ENCODE measurements at regions not wholly inside any gene's neighbourhood (a gene's known extent, or its start where the extent isn't known, plus 50 kb on each side); places are given as distances from the start of the nearest gene placed in this dataset.

DNA sequence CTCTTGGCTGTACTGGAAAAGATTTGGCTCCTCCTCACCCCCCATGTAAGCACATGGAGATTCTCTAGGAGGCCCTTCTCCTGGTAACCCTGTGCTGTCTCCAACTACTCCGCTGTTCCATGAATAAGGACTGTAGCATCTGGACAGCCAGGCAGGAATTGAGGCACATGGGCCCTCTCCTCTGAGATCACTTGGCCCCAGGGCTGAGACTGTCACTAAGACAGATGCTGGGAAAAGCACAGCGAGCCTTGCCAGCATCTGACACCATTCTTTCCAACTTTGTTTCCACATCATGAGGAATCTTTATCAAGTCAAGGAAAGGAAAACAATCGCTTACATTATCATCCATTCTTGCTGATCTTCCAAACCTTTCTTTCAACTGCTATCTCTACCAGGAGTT is 222.6 kb upstream of the INTU start:
- no peak overlapping the region for H3K27ac ChIP-seq (ENCODE audit: insufficient read depth in 1 of 2, low read depth in 1 of 2, low read length in 2 of 2, poor library complexity in 1 of 2, severe bottlenecking in 2 of 2)
- peaks cover 0 to 10% (median 0%) of the 10 kb centered on the region in 5 experiments for H3K9me3 ChIP-seq (ENCODE audit: control extremely low read depth in 1 of 5, control insufficient read depth in 4 of 5, insufficient read depth in 2 of 5, low read depth in 1 of 5, low read length in 4 of 5)
- CTCF ChIA-PET, result interaction anchor here (1.5 kb wide), 1 partner anchor 9 kb away, joined by 3 read pairs; no protein-coding TSS in a partner anchor
- no peak for DNase-seq
- POLR2A ChIA-PET, result interaction anchor here (0.7 kb wide), 1 partner anchor 1787 kb away, joined by 3 read pairs; no protein-coding TSS in a partner anchor
- 100% methylated on average over 2 of the region's 3 CpGs for WGBS (ENCODE audit: insufficient coverage)
- no peaks in the 10 kb centered on the region for H3K4me1 ChIP-seq (ENCODE audit: control extremely low read depth in 1 of 4, control insufficient read depth in 4 of 4, insufficient read depth in 4 of 4, low read length in 3 of 4)
- no peaks in the 10 kb centered on the region for H3K27me3 ChIP-seq (replicated peaks in 2 of 5; ENCODE audit: control insufficient read depth in 4 of 5, insufficient read depth in 5 of 5, low read length in 4 of 5)
- no peak overlapping the region for H3K4me3 ChIP-seq (ENCODE audit: control insufficient read depth in 1 of 7, extremely low read depth in 1 of 7, insufficient read depth in 4 of 7, low read depth in 2 of 7, low read length in 6 of 7)
- no peaks in the 10 kb centered on the region for H3K36me3 ChIP-seq (ENCODE audit: control insufficient read depth in 4 of 4, insufficient read depth in 4 of 4, low read length in 3 of 4)

DNA sequence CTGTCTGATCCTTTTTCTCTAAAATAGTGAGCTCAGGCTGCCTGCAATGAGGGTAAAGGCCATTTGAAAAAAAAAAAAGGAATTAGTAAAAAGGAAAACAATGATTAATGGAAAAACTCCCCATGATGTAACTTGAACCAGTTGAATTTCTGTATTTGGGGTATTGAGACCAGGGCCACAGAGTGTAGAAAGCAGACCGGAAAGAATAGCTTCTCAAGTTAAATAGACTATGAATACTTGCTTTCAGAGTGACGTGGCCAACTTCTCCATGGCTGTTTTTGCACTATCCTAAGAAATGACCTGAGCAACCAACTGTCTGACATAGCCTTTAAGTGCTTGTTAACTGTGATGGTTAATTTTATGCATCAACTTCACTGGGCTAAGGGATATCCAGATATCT is 222.1 kb upstream of the INTU start:
- no peak overlapping the region for H3K4me3 ChIP-seq (ENCODE audit: control insufficient read depth in 1 of 7, extremely low read depth in 1 of 7, insufficient read depth in 4 of 7, low read depth in 2 of 7, low read length in 6 of 7)
- DNase-seq, result no peak
- no peak overlapping the region for H3K27ac ChIP-seq (ENCODE audit: insufficient read depth in 1 of 2, low read depth in 1 of 2, low read length in 2 of 2, poor library complexity in 1 of 2, severe bottlenecking in 2 of 2)
- 67% methylated on average over 2 of the region's 2 CpGs for WGBS (ENCODE audit: insufficient coverage)
- ChIA-PET CTCF (interaction anchor here (1.5 kb wide), 1 partner anchor 10 kb away, joined by 3 read pairs; no protein-coding TSS in a partner anchor), POLR2A (interaction anchor here (0.7 kb wide), 1 partner anchor 1787 kb away, joined by 3 read pairs; no protein-coding TSS in a partner anchor)
- peaks cover 0 to 10% (median 0%) of the 10 kb centered on the region in 5 experiments for H3K9me3 ChIP-seq (ENCODE audit: control extremely low read depth in 1 of 5, control insufficient read depth in 4 of 5, insufficient read depth in 2 of 5, low read depth in 1 of 5, low read length in 4 of 5)
- H3K4me1 ChIP-seq (ENCODE audit: control extremely low read depth in 1 of 4, control insufficient read depth in 4 of 4, insufficient read depth in 4 of 4, low read length in 3 of 4), result no peaks in the 10 kb centered on the region
- no peaks in the 10 kb centered on the region for H3K36me3 ChIP-seq (ENCODE audit: control insufficient read depth in 4 of 4, insufficient read depth in 4 of 4, low read length in 3 of 4)
- no peaks in the 10 kb centered on the region for H3K27me3 ChIP-seq (replicated peaks in 2 of 5; ENCODE audit: control insufficient read depth in 4 of 5, insufficient read depth in 5 of 5, low read length in 4 of 5)

- ChIA-PET POLR2A (no interaction called here), CTCF (interaction anchor here (2.2 kb wide), 1 partner anchor 14 kb away, joined by 5 read pairs; no protein-coding TSS in a partner anchor)
- no peak overlapping the region for H3K4me3 ChIP-seq (ENCODE audit: control insufficient read depth in 1 of 7, extremely low read depth in 1 of 7, insufficient read depth in 4 of 7, low read depth in 2 of 7, low read length in 6 of 7)
- no peaks in the 10 kb centered on the region for H3K36me3 ChIP-seq (ENCODE audit: control insufficient read depth in 4 of 4, insufficient read depth in 4 of 4, low read length in 3 of 4)
- no peaks in the 10 kb centered on the region for H3K27me3 ChIP-seq (replicated peaks in 2 of 5; ENCODE audit: control insufficient read depth in 4 of 5, insufficient read depth in 5 of 5, low read length in 4 of 5)
- no peak overlapping the region for H3K27ac ChIP-seq (ENCODE audit: insufficient read depth in 1 of 2, low read depth in 1 of 2, low read length in 2 of 2, poor library complexity in 1 of 2, severe bottlenecking in 2 of 2)
- H3K4me1 ChIP-seq (ENCODE audit: control extremely low read depth in 1 of 4, control insufficient read depth in 4 of 4, insufficient read depth in 4 of 4, low read length in 3 of 4), result no peaks in the 10 kb centered on the region
- no peak for DNase-seq
- no CpG with 5 or more reads among the region's 2 CpGs for WGBS (ENCODE audit: insufficient coverage)
- H3K9me3 ChIP-seq (ENCODE audit: control extremely low read depth in 1 of 5, control insufficient read depth in 4 of 5, insufficient read depth in 2 of 5, low read depth in 1 of 5, low read length in 4 of 5), result no peaks in the 10 kb centered on the region
Measured at GRCh38 chr4:127414951-127415606, 217.7 kb upstream of the INTU start.

DNA sequence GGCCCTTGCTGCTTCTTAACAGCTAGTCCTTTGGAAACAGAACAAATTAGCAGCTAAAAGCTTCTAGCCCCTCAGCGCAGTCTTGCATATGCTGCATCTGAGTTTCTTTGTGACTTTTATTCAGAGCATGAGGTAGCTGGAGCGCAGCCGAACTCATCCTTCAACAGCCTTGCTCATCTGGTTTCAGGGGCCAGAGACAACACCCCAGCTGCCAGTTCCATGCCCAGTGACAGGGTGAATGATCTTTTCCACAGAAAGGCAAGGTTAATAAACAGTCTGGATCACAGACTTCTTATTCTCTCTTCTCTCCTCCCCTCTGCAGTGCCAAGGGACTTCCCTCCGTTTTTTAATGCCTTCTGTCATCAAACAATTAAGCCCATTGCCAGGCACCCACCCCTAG is 216.6 kb upstream of the INTU start:
- H3K27me3 ChIP-seq (replicated peaks in 2 of 5; ENCODE audit: control insufficient read depth in 4 of 5, insufficient read depth in 5 of 5, low read length in 4 of 5), result no peaks in the 10 kb centered on the region
- DNase-seq, result no peak
- no peaks in the 10 kb centered on the region for H3K4me1 ChIP-seq (ENCODE audit: control extremely low read depth in 1 of 4, control insufficient read depth in 4 of 4, insufficient read depth in 4 of 4, low read length in 3 of 4)
- CTCF ChIA-PET, result interaction anchor here (2.2 kb wide), 1 partner anchor 15 kb away, joined by 5 read pairs; no protein-coding TSS in a partner anchor
- H3K36me3 ChIP-seq (ENCODE audit: control insufficient read depth in 4 of 4, insufficient read depth in 4 of 4, low read length in 3 of 4), result no peaks in the 10 kb centered on the region
- POLR2A ChIA-PET, result no interaction called here
- 95% methylated on average over 4 of the region's 4 CpGs for WGBS (ENCODE audit: insufficient coverage)
- H3K27ac ChIP-seq (ENCODE audit: insufficient read depth in 1 of 2, low read depth in 1 of 2, low read length in 2 of 2, poor library complexity in 1 of 2, severe bottlenecking in 2 of 2), result no peak overlapping the region
- H3K4me3 ChIP-seq (ENCODE audit: control insufficient read depth in 1 of 7, extremely low read depth in 1 of 7, insufficient read depth in 4 of 7, low read depth in 2 of 7, low read length in 6 of 7), result no peak overlapping the region
- H3K9me3 ChIP-seq (ENCODE audit: control extremely low read depth in 1 of 5, control insufficient read depth in 4 of 5, insufficient read depth in 2 of 5, low read depth in 1 of 5, low read length in 4 of 5), result no peaks in the 10 kb centered on the region

GRCh38 chr4:127417885-127418535 is 214.7 kb upstream of the INTU start:
- no peak for DNase-seq
- H3K9me3 ChIP-seq (ENCODE audit: control extremely low read depth in 1 of 5, control insufficient read depth in 4 of 5, insufficient read depth in 2 of 5, low read depth in 1 of 5, low read length in 4 of 5), result no peaks in the 10 kb centered on the region
- no peaks in the 10 kb centered on the region for H3K27me3 ChIP-seq (replicated peaks in 2 of 5; ENCODE audit: control insufficient read depth in 4 of 5, insufficient read depth in 5 of 5, low read length in 4 of 5)
- no peak overlapping the region for H3K4me3 ChIP-seq (ENCODE audit: control insufficient read depth in 1 of 7, extremely low read depth in 1 of 7, insufficient read depth in 4 of 7, low read depth in 2 of 7, low read length in 6 of 7)
- H3K36me3 ChIP-seq (ENCODE audit: control insufficient read depth in 4 of 4, insufficient read depth in 4 of 4, low read length in 3 of 4), result no peaks in the 10 kb centered on the region
- no CpG with 5 or more reads among the region's 3 CpGs for WGBS (ENCODE audit: insufficient coverage)
- H3K27ac ChIP-seq (ENCODE audit: insufficient read depth in 1 of 2, low read depth in 1 of 2, low read length in 2 of 2, poor library complexity in 1 of 2, severe bottlenecking in 2 of 2), result no peak overlapping the region
- ChIA-PET CTCF (no interaction called here), POLR2A (no interaction called here)
- H3K4me1 ChIP-seq (ENCODE audit: control extremely low read depth in 1 of 4, control insufficient read depth in 4 of 4, insufficient read depth in 4 of 4, low read length in 3 of 4), result no peaks in the 10 kb centered on the region

DNA sequence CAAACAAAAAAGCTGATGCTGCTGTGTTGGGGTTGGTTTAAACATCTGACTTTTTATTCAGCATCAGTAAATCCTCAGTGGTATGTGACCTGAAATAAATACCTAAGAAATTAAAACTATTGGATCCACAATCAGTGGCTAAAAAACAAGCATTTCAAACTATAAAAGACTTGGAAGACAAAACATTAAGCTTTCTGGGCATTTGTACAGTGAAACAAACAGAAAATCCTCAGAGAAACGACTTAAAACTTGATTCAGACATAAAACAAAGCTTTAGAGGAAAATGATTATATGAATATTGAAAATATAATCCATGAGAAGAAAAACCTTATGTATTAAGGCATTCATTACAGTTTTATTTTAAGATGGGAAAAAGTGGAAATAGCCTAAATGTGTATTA is 213.3 kb upstream of the INTU start:
- Histone ChIP-seq H3K4me1 (ENCODE audit: control extremely low read depth in 1 of 4, control insufficient read depth in 4 of 4, insufficient read depth in 4 of 4, low read length in 3 of 4) (no peaks in the 10 kb centered on the region), H3K27me3 (replicated peaks in 2 of 5; ENCODE audit: control insufficient read depth in 4 of 5, insufficient read depth in 5 of 5, low read length in 4 of 5) (peaks cover 0 to 2% (median 0%) of the 10 kb centered on the region in 5 experiments), H3K27ac (ENCODE audit: insufficient read depth in 1 of 2, low read depth in 1 of 2, low read length in 2 of 2, poor library complexity in 1 of 2, severe bottlenecking in 2 of 2) (no peak overlapping the region), H3K4me3 (ENCODE audit: control insufficient read depth in 1 of 7, extremely low read depth in 1 of 7, insufficient read depth in 4 of 7, low read depth in 2 of 7, low read length in 6 of 7) (no peak overlapping the region), H3K36me3 (ENCODE audit: control insufficient read depth in 4 of 4, insufficient read depth in 4 of 4, low read length in 3 of 4) (no peaks in the 10 kb centered on the region), H3K9me3 (ENCODE audit: control extremely low read depth in 1 of 5, control insufficient read depth in 4 of 5, insufficient read depth in 2 of 5, low read depth in 1 of 5, low read length in 4 of 5) (no peaks in the 10 kb centered on the region)
- no peak for DNase-seq
- CTCF ChIA-PET, result no interaction called here
- POLR2A ChIA-PET, result no interaction called here
- WGBS (ENCODE audit: insufficient coverage), result no CpG with 5 or more reads among the region's 1 CpG

DNA sequence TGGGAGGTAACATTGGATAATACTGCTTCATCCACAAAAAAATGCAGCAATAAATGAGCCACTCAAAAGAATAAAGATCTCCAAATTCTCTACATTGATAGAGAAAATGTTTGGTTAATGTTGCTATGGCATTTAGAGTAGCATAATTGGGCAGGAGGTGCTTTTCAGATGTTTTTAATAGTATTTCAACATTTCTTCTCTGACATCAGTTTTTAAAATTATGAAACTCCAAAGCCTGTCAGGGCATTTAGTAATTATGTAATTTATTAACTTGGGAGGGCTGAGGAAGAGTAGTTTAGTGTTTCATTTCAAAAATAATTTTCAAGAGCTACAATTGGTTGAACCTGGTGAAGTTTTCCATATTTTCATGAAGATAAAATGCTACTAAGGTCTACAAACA is 211.3 kb upstream of the INTU start:
- Histone ChIP-seq H3K4me3 (ENCODE audit: control insufficient read depth in 1 of 7, extremely low read depth in 1 of 7, insufficient read depth in 4 of 7, low read depth in 2 of 7, low read length in 6 of 7) (no peak overlapping the region), H3K36me3 (ENCODE audit: control insufficient read depth in 4 of 4, insufficient read depth in 4 of 4, low read length in 3 of 4) (no peaks in the 10 kb centered on the region), H3K9me3 (ENCODE audit: control extremely low read depth in 1 of 5, control insufficient read depth in 4 of 5, insufficient read depth in 2 of 5, low read depth in 1 of 5, low read length in 4 of 5) (no peaks in the 10 kb centered on the region), H3K4me1 (ENCODE audit: control extremely low read depth in 1 of 4, control insufficient read depth in 4 of 4, insufficient read depth in 4 of 4, low read length in 3 of 4) (no peaks in the 10 kb centered on the region), H3K27me3 (replicated peaks in 2 of 5; ENCODE audit: control insufficient read depth in 4 of 5, insufficient read depth in 5 of 5, low read length in 4 of 5) (peaks cover 0 to 2% (median 0%) of the 10 kb centered on the region in 5 experiments), H3K27ac (ENCODE audit: insufficient read depth in 1 of 2, low read depth in 1 of 2, low read length in 2 of 2, poor library complexity in 1 of 2, severe bottlenecking in 2 of 2) (no peak overlapping the region)
- POLR2A ChIA-PET, result no interaction called here
- CTCF ChIA-PET, result no interaction called here
- no peak for DNase-seq
